HCEC 1CT (cell line): ENCODE measurements at regions not wholly inside any gene's neighbourhood (a gene's known extent, or its start where the extent isn't known, plus 50 kb on each side); places are given as distances from the start of the nearest gene placed in this dataset.
"Not testable (repeated sequence)": the region's sequence is repeated elsewhere in the genome, so short reads cannot be mapped to it uniquely, and the experiment has no call there.

ENCODE experiments used
- DNase-seq: peaks from one replicate; pipeline ENCODE4 v3.0.0-alpha.2; 2017

- no peak for DNase-seq
Observed at GRCh38 chr3:22414239-22414638, 663.2 kb upstream of the ZNF385D start.

GRCh38 chr3:22416838-22417446, 665.9 kb upstream of the ZNF385D start:
- DNase-seq: not testable (repeated sequence)

DNA sequence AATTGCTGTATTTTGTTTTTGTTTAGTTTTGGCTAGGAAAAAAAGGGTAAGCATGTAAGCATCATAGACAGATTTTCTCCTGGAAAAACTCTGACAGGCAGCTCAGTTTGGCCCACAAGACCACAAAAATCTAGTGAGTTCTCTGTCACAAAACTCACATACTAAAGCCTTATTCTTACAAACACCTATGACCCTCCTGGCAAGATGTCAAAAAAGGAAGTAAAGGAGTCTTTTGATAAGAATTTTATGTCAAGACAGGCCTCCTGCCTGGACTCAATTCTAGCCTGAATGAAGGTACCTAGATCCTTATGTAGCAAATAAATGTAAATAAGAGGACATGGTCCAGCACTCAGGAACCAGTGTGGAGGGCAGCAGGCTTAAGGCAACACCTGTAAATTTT, 668.3 kb upstream of the ZNF385D start:
- DNase-seq: no peak

GRCh38 chr3:22421589-22421988, 670.6 kb upstream of the ZNF385D start:
- DNase-seq: no peak

DNA sequence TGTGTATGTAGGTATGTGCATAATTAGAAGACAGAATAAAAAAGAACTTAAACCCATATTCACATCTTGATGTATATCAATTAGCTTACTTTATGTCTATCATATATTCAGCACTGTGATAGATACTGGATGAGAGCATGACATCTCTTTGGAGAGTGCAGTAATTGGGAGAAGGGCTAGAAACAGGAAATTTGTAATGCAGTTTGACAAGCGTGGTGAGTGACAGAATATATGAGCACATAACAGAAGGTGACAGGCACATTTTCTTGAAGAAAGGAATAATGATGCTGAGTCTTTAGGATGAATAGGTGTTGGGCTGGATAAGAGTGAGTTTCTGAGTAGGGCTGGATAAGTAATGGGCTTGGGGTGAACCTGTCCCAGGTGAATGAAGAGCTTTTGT, 680.3 kb upstream of the ZNF385D start:
- DNase-seq: no peak

- DNase-seq: no peak
Observed at GRCh38 chr3:22439626-22440025, 688.6 kb upstream of the ZNF385D start.

DNA sequence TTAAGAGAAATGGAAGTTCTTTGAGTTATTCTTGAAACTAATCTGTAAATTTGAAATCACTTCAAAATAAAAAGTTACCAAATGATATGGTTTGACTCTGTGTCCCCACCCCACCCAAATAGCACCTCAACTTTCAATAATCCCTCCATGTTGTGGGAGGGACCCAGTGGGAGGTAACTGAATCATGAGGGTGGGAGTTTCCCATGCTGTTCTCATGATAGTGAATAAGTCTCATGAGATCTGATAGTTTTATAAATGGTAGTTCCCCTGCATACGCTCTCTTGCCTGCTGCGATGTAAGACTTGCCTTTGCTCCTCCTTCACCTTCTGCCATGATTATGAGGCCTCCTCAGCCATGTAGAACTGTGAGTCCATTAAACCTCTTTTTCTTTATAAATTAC, 690.7 kb upstream of the ZNF385D start:
- DNase-seq: no peak

DNA sequence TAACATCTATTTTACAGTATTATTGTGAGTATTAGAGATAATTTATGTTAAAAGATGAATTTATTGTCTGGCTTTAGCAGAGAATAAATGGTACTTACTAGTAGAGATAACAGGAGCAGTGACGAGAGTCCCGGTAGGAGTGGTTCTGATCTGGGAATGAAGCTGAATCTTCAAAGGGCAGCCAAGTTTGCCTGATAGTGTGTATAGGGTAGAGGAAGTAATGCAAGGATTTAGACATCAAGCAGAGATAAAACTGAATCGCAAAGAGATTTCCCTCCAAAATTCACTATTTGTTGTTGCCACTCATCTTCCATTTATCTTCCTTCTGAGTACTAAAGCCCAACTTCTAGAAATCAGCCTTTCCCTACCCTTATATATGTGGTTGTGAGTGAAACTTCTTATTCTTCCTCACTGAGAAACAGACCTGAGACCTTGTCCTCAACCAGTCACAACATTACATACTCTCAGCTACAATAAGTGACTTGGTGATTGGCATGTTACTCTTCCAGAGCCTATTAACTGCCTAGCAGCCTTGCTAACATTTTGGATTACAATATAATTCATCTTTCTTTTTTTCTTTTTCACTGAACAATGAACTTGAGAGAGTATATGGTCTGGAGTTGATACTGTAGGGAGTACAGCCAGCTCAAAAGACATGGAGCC, 692.7 kb upstream of the ZNF385D start:
- DNase-seq: no peak

DNA sequence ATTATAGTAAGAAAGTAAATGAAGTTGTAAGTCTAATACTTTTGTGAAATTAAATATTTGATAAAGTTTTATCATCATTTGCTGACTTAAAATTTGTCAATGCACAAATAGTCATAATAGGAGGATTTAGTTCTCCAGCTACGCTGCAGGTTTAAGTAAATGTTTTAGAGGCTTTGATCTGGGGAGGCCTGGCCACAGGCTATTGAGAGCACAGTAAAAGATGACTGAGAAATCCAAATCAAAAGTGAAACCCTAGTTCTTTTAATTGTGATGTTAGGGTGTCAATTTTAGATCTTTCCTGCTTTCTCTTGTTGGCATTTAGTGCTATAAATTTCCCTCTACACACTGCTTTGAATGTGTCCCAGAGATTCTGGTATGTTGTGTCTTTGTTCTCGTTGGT, 694.3 kb upstream of the ZNF385D start:
- not testable (repeated sequence) for DNase-seq

- DNase-seq: no peak
Observed at GRCh38 chr3:22450786-22451400, 699.9 kb upstream of the ZNF385D start.

DNA sequence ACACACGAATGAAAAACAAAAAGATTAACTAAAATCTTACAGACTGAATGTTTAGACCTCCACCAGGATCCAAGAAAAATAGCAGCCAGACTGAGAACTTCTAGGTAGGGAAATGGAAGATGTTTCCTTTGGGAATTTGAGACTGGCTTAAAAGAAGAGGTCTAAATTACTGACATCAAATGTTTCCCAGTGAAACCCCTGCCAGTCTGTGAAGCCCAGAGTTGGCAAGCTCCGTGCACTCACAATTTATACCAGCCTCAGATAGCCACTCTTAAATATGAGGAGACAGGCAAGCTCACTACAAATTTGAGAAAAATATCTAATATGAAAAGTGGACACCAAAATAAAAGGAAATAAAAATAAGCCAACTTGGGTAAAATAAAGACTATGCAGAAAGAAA, 700.5 kb upstream of the ZNF385D start:
- no peak for DNase-seq

- DNase-seq: no peak
Observed at GRCh38 chr3:22453906-22454535, 703.0 kb upstream of the ZNF385D start.

- no peak for DNase-seq
Observed at GRCh38 chr3:22469995-22470394, 719.0 kb upstream of the ZNF385D start.

- DNase-seq: no peak
Observed at GRCh38 chr3:22471557-22471956, 720.5 kb upstream of the ZNF385D start.

DNA sequence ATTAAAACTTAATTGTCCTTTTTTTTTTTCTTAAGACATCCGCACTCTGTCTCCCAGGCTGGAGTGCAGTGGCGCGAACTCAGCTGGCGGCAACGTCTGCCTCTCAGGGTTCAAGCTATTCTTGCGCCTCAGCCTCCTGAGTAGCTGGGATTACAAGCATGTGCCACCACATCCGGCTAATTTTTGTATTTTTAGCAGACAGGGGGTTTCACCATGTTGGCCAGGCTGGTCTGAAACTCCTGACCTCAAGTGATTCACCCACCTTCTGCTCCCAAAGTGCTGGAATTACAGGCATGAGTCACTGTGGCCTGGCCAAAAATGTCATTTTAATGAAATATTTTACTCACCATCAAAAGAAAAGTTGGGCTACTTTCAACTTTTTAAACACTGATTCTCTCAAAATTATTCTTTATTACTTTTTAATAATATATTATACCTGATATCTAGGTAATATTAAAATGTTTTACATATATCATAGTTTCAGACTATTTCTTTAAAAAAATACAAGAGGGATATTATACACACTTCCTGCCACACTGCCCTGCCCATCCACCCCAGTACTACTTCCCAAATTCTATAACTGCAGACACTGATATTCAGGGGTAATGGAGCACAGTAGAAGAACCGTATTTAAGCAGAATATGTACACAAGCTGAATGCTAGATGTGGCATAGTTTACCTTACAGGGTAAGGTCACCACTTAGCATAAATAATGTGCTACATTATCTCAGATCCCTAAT, 723.9 kb upstream of the ZNF385D start:
- DNase-seq: no peak

- DNase-seq: no peak
Observed at GRCh38 chr3:22475665-22476240, 724.7 kb upstream of the ZNF385D start.

GRCh38 chr3:22476976-22477375, 726.0 kb upstream of the ZNF385D start:
- no peak for DNase-seq

DNA sequence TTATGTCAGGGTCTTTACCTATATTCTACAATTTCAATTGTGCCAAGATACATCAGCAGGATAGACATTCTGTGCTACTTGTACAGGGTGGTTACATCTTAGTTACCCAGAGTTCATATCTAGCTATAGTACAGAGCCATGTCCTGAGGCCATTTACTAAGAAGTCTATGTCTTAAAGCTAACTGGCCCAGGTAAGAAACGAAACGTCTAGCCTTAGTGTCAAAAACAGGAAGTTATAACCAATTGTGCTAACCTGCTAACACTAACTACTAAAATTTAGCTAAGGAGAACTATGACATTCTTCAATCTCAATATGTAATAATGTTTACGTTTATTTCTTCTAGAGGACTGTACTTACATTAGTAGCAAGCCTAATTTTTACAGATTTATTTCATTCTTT, 717.2 kb upstream of the UBE2E2 start:
- DNase-seq: no peak

DNA sequence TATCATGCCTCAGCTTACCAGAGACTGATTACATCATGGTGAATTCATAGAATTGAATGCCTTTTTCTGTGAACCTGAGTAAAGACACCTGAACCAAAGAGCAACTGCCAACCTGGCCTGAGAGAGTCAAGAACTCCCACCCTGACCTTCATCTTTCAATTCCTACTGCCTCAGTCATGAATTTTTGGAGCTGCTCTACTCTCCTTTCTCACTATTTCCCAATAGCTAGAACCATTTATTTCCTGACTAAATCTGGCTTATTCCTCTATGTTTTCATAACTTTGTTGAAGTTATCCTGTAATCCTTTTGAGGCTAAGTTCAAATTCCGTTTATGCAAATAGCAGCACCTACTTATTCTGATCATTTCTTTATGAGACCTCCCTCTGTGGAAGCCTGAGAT, 712.4 kb upstream of the UBE2E2 start:
- DNase-seq: no peak

DNA sequence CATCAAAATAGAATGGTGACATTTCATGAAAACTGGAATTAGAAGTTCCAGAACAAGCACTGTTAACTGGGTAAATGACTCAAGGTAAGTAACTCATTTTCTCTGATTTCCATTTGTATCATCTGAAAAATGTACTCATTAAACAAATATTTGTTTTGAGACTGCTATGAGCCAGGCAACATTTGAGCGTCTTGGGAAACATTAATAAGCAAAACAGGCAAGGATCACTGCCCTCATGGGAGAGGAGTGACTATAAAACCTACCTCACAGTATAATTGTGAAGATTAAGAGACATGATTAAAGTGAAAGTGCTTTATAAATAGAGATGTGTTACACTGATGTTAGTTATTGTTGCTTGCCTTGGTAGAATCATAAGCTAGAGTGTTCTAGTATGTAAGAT, 711.8 kb upstream of the UBE2E2 start:
- no peak for DNase-seq

GRCh38 chr3:22492342-22492741, 710.8 kb upstream of the UBE2E2 start:
- no peak for DNase-seq

GRCh38 chr3:22495241-22495640, 707.9 kb upstream of the UBE2E2 start:
- no peak for DNase-seq

GRCh38 chr3:22495791-22496190, 707.3 kb upstream of the UBE2E2 start:
- DNase-seq: no peak
